Ovary (tissue), 7 donors: ENCODE measurements at regions not wholly inside any gene's neighbourhood (a gene's known extent, or its start where the extent isn't known, plus 50 kb on each side); places are given as distances from the start of the nearest gene placed in this dataset.

Source experiments
- DNase-seq, 5 donors: peaks; one replicate each; pipeline ENCODE4 v3.0.0-alpha.2; 2019 to 2020
- H3K27ac ChIP-seq, 2 donors: fragments of 200-600 bp; one replicate each; pipeline versions ENCODE4 v1.5.1 to v1.8.0; 2019 to 2022
- H3K27me3 ChIP-seq: fragments of 200-600 bp; one replicate; pipeline ENCODE4 v1.8.0; 2022
- H3K36me3 ChIP-seq: fragments of 200-600 bp; sonication (generic); one replicate; pipeline ENCODE4 v1.5.1; 2019
- H3K4me1 ChIP-seq: one replicate; pipeline ENCODE4 v1.8.1; 2013; ENCODE audit warnings: mild to moderate bottlenecking, moderate library complexity; ENCODE audit not compliant: insufficient read depth
- H3K4me3 ChIP-seq: fragments of 200-600 bp; sonication (generic); one replicate; pipeline ENCODE4 v1.5.1; 2017
- H3K9me3 ChIP-seq, 2 donors: fragments of 200-600 bp in 1 of 2; sonication (generic) in 1 of 2; one replicate each; pipeline versions ENCODE4 v1.5.1 to v1.8.1; 2013 to 2019; ENCODE audit warnings: mild to moderate bottlenecking in 1 of 2, moderate library complexity in 1 of 2
- CTCF ChIP-seq, 3 donors: fragments of 450-650 bp in 2 of 3; fragments of 200-600 bp in 1 of 3; IDR thresholded peaks; one replicate each; pipeline versions ENCODE4 v1.5.1 to v1.8.0; 2016 to 2022; ENCODE audit warnings: antibody characterized with exemption in 3 of 3, mild to moderate bottlenecking in 1 of 3
- EP300 ChIP-seq: sonication (generic); formaldehyde crosslinking; IDR thresholded peaks from one replicate; pipeline ENCODE4 v1.6.1; 2017; ENCODE audit warnings: antibody characterized with exemption
- POLR2A ChIP-seq: fragments of 450-650 bp; IDR thresholded peaks from one replicate; pipeline ENCODE4 v1.6.1; 2017; ENCODE audit warnings: antibody characterized with exemption, mild to moderate bottlenecking, moderate library complexity
- WGBS, 3 donors: extraction: QIAGEN DNeasy Blood & Tissue Kit in 1 of 3; methylation state at CpG; one replicate each; pipeline versions ENCODE4 v1.1.5 to v1.1.7; 2013 to 2017; 5-methylcytosine and 5-hydroxymethylcytosine counted together
- intact Hi-C, 4 donors: fragments of 100-400 bp; cut with DNase I; formaldehyde crosslinking; loops; one replicate each; pipeline versions ENCODE4 v1.11.0 to v1.15.1; 2022 to 2023
- donor health status: DM: no; HTN: no; CAD: no; lungs with moderate emphysema.
- donor health status: DM: no; HTN: no; CAD: no.
- donor health status: Bipolar disorder and iron deficiency.
- donor health status: DM: no; HTN: no; CAD: no.
- donor health status: DM: yes; HTN: yes; CAD: no.

GRCh38 chr5:8675182-8675581 is 806.2 kb downstream of the MTRR start:
- no peak overlapping the region for H3K27ac ChIP-seq

GRCh38 chr5:8676695-8677094 is 807.7 kb downstream of the MTRR start:
- no peak for DNase-seq
- H3K27me3 ChIP-seq: no peaks in the 10 kb centered on the region
- WGBS, 3 donors: 48 to 55% (median 49%) methylated on average over 3 of the region's 3 CpGs
- no peak overlapping the region for H3K27ac ChIP-seq
- no peaks in the 10 kb centered on the region for H3K9me3 ChIP-seq
- H3K4me1 ChIP-seq: no peaks in the 10 kb centered on the region
- TF ChIP-seq CTCF (IDR thresholded peaks at IDR 0.05): no peak
- no peak for TF ChIP-seq POLR2A
- TF ChIP-seq EP300: no peak
- intact Hi-C loops: no loop called here
- H3K36me3 ChIP-seq: no peaks in the 10 kb centered on the region
- no peak overlapping the region for H3K4me3 ChIP-seq

More at GRCh38 chr5:8675182-8675581, 806.2 kb downstream of the MTRR start:
- Histone ChIP-seq H3K9me3 (no peaks in the 10 kb centered on the region), H3K4me3 (no peak overlapping the region), H3K27me3 (no peaks in the 10 kb centered on the region), H3K36me3 (no peaks in the 10 kb centered on the region), H3K4me1 (no peaks in the 10 kb centered on the region)
- intact Hi-C loops: no loop called here
- 45 to 67% (median 46%) methylated on average over 2 of the region's 2 CpGs for WGBS, 3 donors
- DNase-seq: no peak
- no peak for TF ChIP-seq POLR2A
- no peak for TF ChIP-seq CTCF (IDR thresholded peaks at IDR 0.05)
- no peak for TF ChIP-seq EP300

DNA sequence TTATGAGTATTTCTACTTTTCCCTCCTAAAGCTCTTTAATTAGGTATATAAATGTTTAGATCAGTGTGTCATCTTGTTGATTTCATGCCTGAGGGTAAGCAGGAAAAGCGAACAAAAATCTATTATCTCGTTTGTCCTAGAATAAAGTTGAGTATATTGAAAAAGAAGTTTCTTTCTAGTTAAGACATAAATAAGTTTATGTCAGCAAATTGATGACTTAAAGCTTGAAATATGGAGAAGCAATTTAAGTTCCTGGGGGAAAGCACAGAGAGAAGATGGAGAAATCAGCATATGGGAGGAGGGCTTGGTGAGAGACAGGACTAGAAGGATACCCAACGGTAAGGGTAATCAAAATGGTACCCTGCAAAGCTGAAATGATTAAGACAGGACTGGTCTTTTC is 813.4 kb downstream of the MTRR start:
- TF ChIP-seq CTCF (IDR thresholded peaks at IDR 0.05) (no peak), EP300 (no peak), POLR2A (no peak)
- H3K27ac ChIP-seq: no peak overlapping the region
- 85 to 89% (median 86%) methylated on average over 3 of the region's 3 CpGs for WGBS, 3 donors
- no peaks in the 10 kb centered on the region for H3K36me3 ChIP-seq
- DNase-seq: no peak
- intact Hi-C loops: no loop called here
- no peak overlapping the region for H3K4me3 ChIP-seq
- no peaks in the 10 kb centered on the region for H3K9me3 ChIP-seq
- no peaks in the 10 kb centered on the region for H3K27me3 ChIP-seq
- no peaks in the 10 kb centered on the region for H3K4me1 ChIP-seq

DNA sequence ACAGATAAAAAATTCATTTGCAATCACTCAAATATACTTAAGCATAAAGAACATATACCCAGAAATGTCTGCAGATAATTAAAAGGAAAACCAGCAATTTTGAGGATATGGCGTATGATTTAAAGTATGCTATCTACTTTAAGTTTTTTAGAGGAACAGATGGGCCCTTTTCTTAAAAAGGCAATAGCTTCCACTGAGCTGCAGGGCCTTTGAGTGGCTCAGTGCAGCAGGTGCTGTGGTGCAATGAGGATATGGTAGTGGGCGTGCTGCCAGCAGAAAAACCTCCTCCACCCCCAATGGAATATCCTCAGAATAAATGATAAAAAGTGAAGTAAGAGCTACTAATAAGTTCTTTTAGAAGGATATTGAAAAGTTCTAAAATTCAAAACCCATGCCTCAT is 814.5 kb downstream of the MTRR start:
- TF ChIP-seq POLR2A (no peak), EP300 (no peak)
- Histone ChIP-seq H3K9me3 (no peaks in the 10 kb centered on the region), H3K4me3 (no peak overlapping the region), H3K4me1 (no peaks in the 10 kb centered on the region), H3K27me3 (no peaks in the 10 kb centered on the region), H3K36me3 (no peaks in the 10 kb centered on the region), H3K27ac (no peak overlapping the region)
- intact Hi-C loops: no loop called here
- DNase-seq: no peak
- 69 to 80% (median 78%) methylated on average over 2 of the region's 2 CpGs for WGBS, 3 donors

DNA sequence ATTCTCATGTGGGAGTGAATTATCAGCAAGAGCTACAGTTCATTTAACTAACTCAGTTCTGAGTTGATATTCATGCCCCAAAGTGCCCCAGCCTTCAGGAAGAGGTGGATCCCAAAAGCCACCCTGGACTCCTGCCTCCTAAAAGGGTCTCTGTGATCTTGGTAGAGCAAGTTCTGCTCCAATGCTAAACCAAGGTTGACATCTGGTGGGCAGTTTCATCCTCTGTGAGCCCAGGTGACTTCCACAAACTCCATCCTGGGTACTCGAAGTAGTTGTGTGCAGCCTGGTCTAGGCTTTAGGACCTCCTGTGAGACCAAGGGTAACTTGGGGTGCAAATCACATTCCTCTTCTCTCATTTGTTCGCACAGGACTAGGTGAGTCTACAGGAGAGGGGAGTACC is 816.8 kb downstream of the MTRR start:
- H3K36me3 ChIP-seq: no peaks in the 10 kb centered on the region
- H3K27ac ChIP-seq: no peak overlapping the region
- intact Hi-C loops: no loop called here
- H3K27me3 ChIP-seq: no peaks in the 10 kb centered on the region
- TF ChIP-seq EP300: no peak
- no peaks in the 10 kb centered on the region for H3K9me3 ChIP-seq
- no peaks in the 10 kb centered on the region for H3K4me1 ChIP-seq
- DNase-seq: no peak
- 77 to 88% (median 82%) methylated on average over 2 of the region's 2 CpGs for WGBS, 3 donors
- H3K4me3 ChIP-seq: no peak overlapping the region

DNA sequence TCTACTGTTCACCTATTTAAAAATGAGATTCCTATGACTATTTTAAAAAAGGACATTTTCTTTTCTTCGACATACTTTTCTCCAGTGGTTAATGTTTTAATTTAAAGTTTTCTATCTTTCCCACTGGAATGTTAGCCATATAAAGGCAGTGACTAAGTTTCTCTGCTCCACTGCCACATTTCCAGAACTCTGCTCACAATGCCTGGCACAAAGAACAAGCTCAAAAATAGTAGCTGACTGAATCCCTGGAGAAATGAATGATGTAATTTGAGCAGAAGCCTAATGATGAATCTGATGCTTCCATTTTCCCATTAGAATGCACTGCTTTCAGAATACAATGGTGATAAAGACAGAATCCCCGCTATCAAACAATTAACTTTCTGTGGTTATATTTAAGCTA is 817.8 kb downstream of the MTRR start:
- H3K27me3 ChIP-seq: no peaks in the 10 kb centered on the region
- no peaks in the 10 kb centered on the region for H3K36me3 ChIP-seq
- no peak overlapping the region for H3K4me3 ChIP-seq
- H3K4me1 ChIP-seq: no peaks in the 10 kb centered on the region
- H3K9me3 ChIP-seq: no peaks in the 10 kb centered on the region
- no peak for DNase-seq
- no peak overlapping the region for H3K27ac ChIP-seq
- no peak for TF ChIP-seq CTCF (IDR thresholded peaks at IDR 0.05)
- TF ChIP-seq EP300: no peak
- intact Hi-C loops: no loop called here
- WGBS, 3 donors: 68 to 81% (median 72%) methylated on average over 2 of the region's 2 CpGs
